Lower leg skin (tissue), 4 donors: ENCODE measurements at regions not wholly inside any gene's neighbourhood (a gene's known extent, or its start where the extent isn't known, plus 50 kb on each side); places are given as distances from the start of the nearest gene placed in this dataset.

ENCODE experiments used
- DNase-seq, 2 donors: peaks; one replicate each; pipeline ENCODE4 v3.0.0-alpha.2; 2019; ENCODE audit warnings: low spot score in 2 of 2
- H3K4me3 ChIP-seq: fragments of 200-600 bp; sonication (generic); 2 replicates; pipeline ENCODE4 v1.5.1; 2017; ENCODE audit warnings: mild to moderate bottlenecking, low read depth; ENCODE audit not compliant: poor library complexity, severe bottlenecking
- POLR2A ChIP-seq, 2 donors: fragments of 450-650 bp; IDR thresholded peaks; one replicate each; pipeline ENCODE4 v1.6.1; 2016 to 2017; ENCODE audit warnings: antibody characterized with exemption in 2 of 2, mild to moderate bottlenecking in 1 of 2, moderate library complexity in 1 of 2
- WGBS, 2 donors: methylation state at CpG; one replicate each; pipeline ENCODE4 v1.1.5; 2018; 5-methylcytosine and 5-hydroxymethylcytosine counted together
- intact Hi-C: fragments of 100-400 bp; cut with DNase I; formaldehyde crosslinking; loops from one replicate; pipeline ENCODE4 v1.15.0; 2023; ENCODE audit warnings: low total_unique reads
- TF ChIP-seq, protein P1 (sequence below), 3 donors: fragments of 450-650 bp; IDR thresholded peaks; one replicate each; pipeline ENCODE4 v1.5.1; 2016; ENCODE audit warnings: antibody characterized with exemption in 3 of 3, mild to moderate bottlenecking in 3 of 3, moderate library complexity in 2 of 3

DNA sequence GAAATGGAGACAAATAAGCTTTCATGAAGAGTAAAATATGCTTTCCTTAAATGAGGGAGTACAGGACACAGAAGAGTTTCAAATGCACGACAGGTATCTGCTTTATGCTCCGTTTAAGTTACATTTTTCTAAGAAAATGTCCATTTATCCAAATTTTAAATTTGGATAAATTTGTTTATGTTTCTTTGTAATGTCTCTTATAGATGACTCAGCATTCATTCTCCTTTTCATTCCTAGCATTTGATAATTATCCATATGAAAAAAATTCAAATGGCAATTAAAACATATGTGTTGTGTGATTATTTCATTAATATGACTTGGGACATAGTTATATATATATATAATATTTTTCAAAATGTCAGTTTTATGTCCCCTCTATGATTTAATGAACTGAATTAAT is 1449.3 kb downstream of the SLITRK1 start:
- intact Hi-C loops = no loop called here
- DNase-seq = no peak
- H3K4me3 ChIP-seq = no peak overlapping the region
- WGBS, 2 donors = 85 to 86% methylated on average over 2 of the region's 2 CpGs
- TF ChIP-seq, protein P1, sequence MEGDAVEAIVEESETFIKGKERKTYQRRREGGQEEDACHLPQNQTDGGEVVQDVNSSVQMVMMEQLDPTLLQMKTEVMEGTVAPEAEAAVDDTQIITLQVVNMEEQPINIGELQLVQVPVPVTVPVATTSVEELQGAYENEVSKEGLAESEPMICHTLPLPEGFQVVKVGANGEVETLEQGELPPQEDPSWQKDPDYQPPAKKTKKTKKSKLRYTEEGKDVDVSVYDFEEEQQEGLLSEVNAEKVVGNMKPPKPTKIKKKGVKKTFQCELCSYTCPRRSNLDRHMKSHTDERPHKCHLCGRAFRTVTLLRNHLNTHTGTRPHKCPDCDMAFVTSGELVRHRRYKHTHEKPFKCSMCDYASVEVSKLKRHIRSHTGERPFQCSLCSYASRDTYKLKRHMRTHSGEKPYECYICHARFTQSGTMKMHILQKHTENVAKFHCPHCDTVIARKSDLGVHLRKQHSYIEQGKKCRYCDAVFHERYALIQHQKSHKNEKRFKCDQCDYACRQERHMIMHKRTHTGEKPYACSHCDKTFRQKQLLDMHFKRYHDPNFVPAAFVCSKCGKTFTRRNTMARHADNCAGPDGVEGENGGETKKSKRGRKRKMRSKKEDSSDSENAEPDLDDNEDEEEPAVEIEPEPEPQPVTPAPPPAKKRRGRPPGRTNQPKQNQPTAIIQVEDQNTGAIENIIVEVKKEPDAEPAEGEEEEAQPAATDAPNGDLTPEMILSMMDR (IDR thresholded peaks at IDR 0.05) = no peak
- no peak for TF ChIP-seq POLR2A (IDR thresholded peaks at IDR 0.05)

DNA sequence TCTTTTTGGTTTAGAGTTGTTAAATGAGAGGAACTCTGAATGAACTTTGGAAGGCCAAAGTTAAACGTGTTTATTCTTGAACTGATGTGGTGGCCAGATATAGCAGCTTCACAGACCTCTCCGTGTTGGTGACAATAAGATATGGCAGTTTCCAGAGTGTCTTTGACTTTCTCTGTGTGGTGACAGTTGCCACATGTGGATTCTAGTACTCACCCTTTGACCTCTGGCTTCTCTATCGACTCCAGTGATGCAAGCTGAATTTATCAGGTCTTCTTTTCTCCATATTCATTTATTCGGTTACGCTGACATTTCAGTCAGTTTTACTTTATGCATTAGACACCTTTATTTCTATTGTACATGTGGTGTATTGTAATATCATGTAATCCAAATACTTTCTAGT is 1469.5 kb downstream of the SLITRK1 start:
- TF ChIP-seq, protein P1 (IDR thresholded peaks at IDR 0.05) = no peak
- no peak for TF ChIP-seq POLR2A (IDR thresholded peaks at IDR 0.05)
- 68 to 70% methylated on average over 5 of the region's 5 CpGs for WGBS, 2 donors
- intact Hi-C loops = no loop called here
- no peak overlapping the region for H3K4me3 ChIP-seq
- no peak for DNase-seq

DNA sequence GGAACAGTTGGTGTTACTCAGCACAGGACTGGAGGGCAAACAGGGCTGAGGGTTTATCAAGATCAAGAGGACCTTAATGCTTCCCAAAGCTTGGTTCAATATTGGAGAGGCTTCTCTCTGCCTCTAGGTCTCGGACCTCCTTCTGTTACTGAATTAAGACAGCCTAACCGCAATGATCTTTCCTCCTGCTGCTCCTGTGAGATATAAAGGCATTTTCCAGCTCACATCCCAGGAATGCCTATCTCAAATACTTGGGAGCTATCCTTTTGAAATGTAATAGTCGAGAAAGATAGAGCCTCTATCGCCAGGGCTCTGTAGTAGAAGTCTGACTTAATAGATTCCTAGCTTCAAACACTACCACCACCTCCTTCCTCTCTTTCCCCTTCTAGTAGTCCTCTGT is 1475.0 kb downstream of the SLITRK1 start:
- DNase-seq = no peak
- no peak overlapping the region for H3K4me3 ChIP-seq
- intact Hi-C loops = no loop called here
- 87 to 94% methylated on average over 4 of the region's 4 CpGs for WGBS, 2 donors
- no peak for TF ChIP-seq POLR2A (IDR thresholded peaks at IDR 0.05)
- TF ChIP-seq, protein P1 (IDR thresholded peaks at IDR 0.05) = no peak

DNA sequence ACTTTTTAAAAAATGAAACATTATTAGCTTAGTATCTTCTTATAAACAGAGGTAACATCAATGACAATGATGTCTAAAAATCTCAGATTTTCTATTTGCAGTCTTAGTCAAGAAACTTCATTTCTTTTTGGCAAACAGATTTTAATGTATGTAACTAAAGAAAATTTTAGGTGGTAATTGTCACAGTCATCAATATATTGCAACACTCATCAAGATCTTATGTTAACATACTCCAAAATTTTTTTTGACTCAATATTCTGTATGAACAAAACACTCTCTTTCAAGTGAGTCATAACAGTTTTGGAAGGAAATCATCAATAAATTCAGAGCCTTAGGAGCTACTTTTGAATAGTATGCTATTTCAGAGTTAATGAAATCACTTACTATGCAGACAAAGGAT is 1507.6 kb downstream of the SLITRK1 start:
- H3K4me3 ChIP-seq = no peak overlapping the region
- no peak for TF ChIP-seq POLR2A (IDR thresholded peaks at IDR 0.05)
- intact Hi-C loops = no loop called here
- no peak for DNase-seq

DNA sequence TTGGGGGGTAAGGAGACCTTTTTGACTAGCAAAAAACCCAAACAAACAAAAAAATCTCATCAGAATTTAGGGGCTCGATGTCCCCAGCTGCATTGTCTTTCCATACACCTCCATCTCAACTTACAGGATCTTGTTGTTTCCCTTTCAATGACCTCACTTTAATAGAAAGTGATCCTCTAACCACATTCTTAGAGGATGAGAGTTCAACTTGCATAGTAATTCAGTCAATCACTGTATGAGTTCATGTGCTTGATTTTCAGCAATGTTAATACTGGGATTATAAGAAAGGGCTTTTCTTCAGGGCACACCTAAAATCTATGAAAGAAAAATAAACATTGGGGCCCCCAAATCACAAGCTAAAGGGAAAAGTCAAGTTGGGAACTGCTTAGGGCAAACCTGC is 1512.0 kb downstream of the SLITRK1 start:
- intact Hi-C loops = no loop called here
- DNase-seq = no peak
- no peak for TF ChIP-seq POLR2A (IDR thresholded peaks at IDR 0.05)
- TF ChIP-seq, protein P1 (IDR thresholded peaks at IDR 0.05) = no peak
- H3K4me3 ChIP-seq = no peak overlapping the region
- WGBS, 2 donors = 80 to 92% methylated on average over 1 of the region's 1 CpG

DNA sequence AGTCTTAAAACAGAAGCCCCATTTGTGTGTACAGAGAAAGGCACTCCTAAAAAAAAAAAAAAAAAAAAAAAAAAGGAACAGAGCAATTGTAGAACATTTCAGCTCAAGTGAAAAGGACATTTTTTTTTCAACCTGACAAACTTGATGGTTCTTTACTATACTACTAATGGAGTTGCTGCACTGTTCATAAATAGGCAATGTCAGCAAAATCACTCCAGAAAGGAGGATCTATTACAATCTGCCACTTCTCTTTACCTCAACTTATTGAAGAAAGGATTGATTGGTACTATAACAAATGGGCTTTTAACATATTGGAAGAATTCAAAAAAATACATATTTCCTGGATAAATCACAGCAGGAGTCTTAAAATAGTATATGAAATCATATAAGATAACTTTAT is 1517.7 kb downstream of the SLITRK1 start:
- no peak for DNase-seq
- H3K4me3 ChIP-seq = no peak overlapping the region
- intact Hi-C loops = no loop called here
- no peak for TF ChIP-seq POLR2A (IDR thresholded peaks at IDR 0.05)
- TF ChIP-seq, protein P1 (IDR thresholded peaks at IDR 0.05) = no peak
